Astrocyte (in vitro differentiated cells and primary cell): ENCODE measurements at regions not wholly inside any gene's neighbourhood (a gene's known extent, or its start where the extent isn't known, plus 50 kb on each side); places are given as distances from the start of the nearest gene placed in this dataset.

Experiments
- DNase-seq: peaks from one replicate; pipeline ENCODE4 v3.0.0-alpha.2; 2010; ENCODE audit warnings: low read depth
- FAIRE-seq: peaks from 2 replicates; lab custom pipeline; 2011; peaks lifted over from hg19 to GRCh38; lab: Jason Lieb, UNC
- H2AFZ ChIP-seq: 2 replicates; pipeline ENCODE4 v1.6.0; 2012; ENCODE audit warnings: low read depth, low read length, inconsistent platforms
- H3K27ac ChIP-seq: 2 replicates; pipeline ENCODE4 v1.5.1; 2011; ENCODE audit warnings: low read depth, low read length, inconsistent platforms
- H3K27me3 ChIP-seq: 2 replicates; pipeline ENCODE4 v1.6.0; 2011; ENCODE audit warnings: low read length, inconsistent platforms; ENCODE audit not compliant: insufficient read depth
- H3K36me3 ChIP-seq: 2 replicates; pipeline ENCODE4 v1.5.1; 2011; ENCODE audit warnings: low read length, inconsistent platforms; ENCODE audit not compliant: insufficient read depth
- H3K4me1 ChIP-seq: 2 replicates; pipeline ENCODE4 v1.5.1; 2011; ENCODE audit warnings: low read length, inconsistent platforms; ENCODE audit not compliant: insufficient read depth
- H3K4me2 ChIP-seq: 2 replicates; pipeline ENCODE4 v1.6.0; 2012; ENCODE audit warnings: low read length, inconsistent platforms
- H3K4me3 ChIP-seq: 2 replicates; pipeline ENCODE4 v1.5.1; 2011; ENCODE audit warnings: low read depth, mild to moderate bottlenecking, low read length, inconsistent platforms; ENCODE audit not compliant: insufficient read depth
- H3K79me2 ChIP-seq: 2 replicates; pipeline ENCODE4 v1.6.0; 2012; ENCODE audit warnings: mild to moderate bottlenecking, low read length, inconsistent platforms; ENCODE audit not compliant: insufficient read depth
- H3K9ac ChIP-seq: 2 replicates; pipeline ENCODE4 v1.6.0; 2012; ENCODE audit warnings: mild to moderate bottlenecking, low read length, inconsistent platforms
- H3K9me3 ChIP-seq: 2 replicates; pipeline ENCODE4 v1.5.1; 2012; ENCODE audit warnings: low read depth, mild to moderate bottlenecking, low read length, inconsistent platforms; ENCODE audit not compliant: insufficient read depth
- H4K20me1 ChIP-seq: 2 replicates; pipeline ENCODE4 v1.6.0; 2012; ENCODE audit warnings: low read length, inconsistent platforms; ENCODE audit not compliant: insufficient read depth
- H3K27ac Mint-ChIP-seq: one replicate; pipeline ENCODE4 v1.8.0; 2021; ENCODE audit warnings: mild to moderate bottlenecking, mixed read lengths; ENCODE audit not compliant: unreplicated experiment
- H3K27me3 Mint-ChIP-seq: one replicate; pipeline ENCODE4 v1.8.0; 2021; ENCODE audit warnings: low read depth, mixed read lengths; ENCODE audit not compliant: unreplicated experiment
- H3K36me3 Mint-ChIP-seq: one replicate; pipeline ENCODE4 v1.8.0; 2021; ENCODE audit warnings: low read depth, mixed read lengths; ENCODE audit not compliant: unreplicated experiment
- H3K4me1 Mint-ChIP-seq: one replicate; pipeline ENCODE4 v1.8.0; 2021; ENCODE audit warnings: low read depth, mixed read lengths; ENCODE audit not compliant: unreplicated experiment
- H3K4me3 Mint-ChIP-seq: one replicate; pipeline ENCODE4 v1.8.0; 2021; ENCODE audit warnings: mild to moderate bottlenecking, moderate library complexity, mixed read lengths; ENCODE audit not compliant: unreplicated experiment
- H3K9me3 Mint-ChIP-seq: one replicate; pipeline ENCODE4 v1.8.0; 2021; ENCODE audit warnings: mild to moderate bottlenecking, mixed read lengths; ENCODE audit not compliant: unreplicated experiment
- CTCF ChIP-seq: IDR thresholded peaks from 2 replicates; pipeline ENCODE4 v1.5.1; 2011; ENCODE audit warnings: low read depth, mild to moderate bottlenecking, inconsistent platforms, low read length, moderate library complexity; ENCODE audit not compliant: insufficient read depth
- EZH2 ChIP-seq: IDR thresholded peaks from 2 replicates; pipeline ENCODE4 v1.6.1; 2012; ENCODE audit warnings: mild to moderate bottlenecking, low read length, inconsistent platforms; ENCODE audit not compliant: insufficient read depth

DNA sequence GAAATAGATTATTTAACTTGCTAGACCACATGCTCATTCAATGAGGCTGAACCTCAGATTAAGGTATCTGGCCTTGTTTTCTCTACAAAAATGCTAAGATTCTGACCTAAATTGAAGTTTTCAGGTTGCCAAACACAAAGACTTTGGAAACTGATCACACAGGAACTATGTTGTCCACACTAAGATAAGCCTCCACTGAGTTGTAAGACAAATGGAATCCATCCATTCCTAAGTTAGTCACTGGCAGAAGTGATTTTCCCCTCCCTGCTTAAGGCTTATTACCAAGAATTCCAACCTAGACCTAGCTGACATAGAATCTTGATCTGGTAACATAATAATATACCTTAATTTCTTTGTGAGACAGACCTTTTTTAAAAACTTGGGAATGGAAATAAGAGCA is 608.1 kb downstream of the TENT5A start:
- H3K36me3 Mint-ChIP-seq = no peaks in the 10 kb centered on the region
- no peak for FAIRE-seq

GRCh38 chr6:81138236-81138635 is 614.2 kb downstream of the TENT5A start:
- H4K20me1 ChIP-seq = no peaks in the 10 kb centered on the region
- H3K27me3 ChIP-seq = no peaks in the 10 kb centered on the region
- Mint-ChIP-seq H3K9me3 (peaks cover 10% of the 10 kb centered on the region), H3K4me1 (no peaks in the 10 kb centered on the region), H3K4me3 (no peak overlapping the region), H3K27me3 (no peaks in the 10 kb centered on the region), H3K36me3 (no peaks in the 10 kb centered on the region), H3K27ac (no peak overlapping the region)
- H3K36me3 ChIP-seq = no peaks in the 10 kb centered on the region
- no peak for DNase-seq
- no peak overlapping the region for H3K4me2 ChIP-seq
- no peaks in the 10 kb centered on the region for H3K79me2 ChIP-seq
- H2AFZ ChIP-seq = no peak overlapping the region
- no peak for TF ChIP-seq CTCF
- TF ChIP-seq EZH2 = no peak
- no peak for FAIRE-seq
- no peak overlapping the region for H3K4me3 ChIP-seq
- H3K9ac ChIP-seq = no peak overlapping the region
- no peaks in the 10 kb centered on the region for H3K9me3 ChIP-seq
- H3K27ac ChIP-seq = no peak overlapping the region
- H3K4me1 ChIP-seq = no peaks in the 10 kb centered on the region

More for the DNA sequence above, 608.1 kb downstream of the TENT5A start:
- TF ChIP-seq EZH2 (no peak), CTCF (no peak)
- Histone ChIP-seq H3K4me1 (no peaks in the 10 kb centered on the region), H4K20me1 (no peaks in the 10 kb centered on the region), H3K27me3 (no peaks in the 10 kb centered on the region), H3K27ac (no peak overlapping the region), H3K9ac (no peak overlapping the region), H3K36me3 (no peaks in the 10 kb centered on the region), H3K4me2 (no peak overlapping the region), H3K79me2 (no peaks in the 10 kb centered on the region), H2AFZ (no peak overlapping the region), H3K9me3 (no peaks in the 10 kb centered on the region), H3K4me3 (no peak overlapping the region)
- Mint-ChIP-seq H3K27ac (no peak overlapping the region), H3K4me3 (no peak overlapping the region), H3K9me3 (peaks cover 2% of the 10 kb centered on the region), H3K4me1 (peaks cover 4% of the 10 kb centered on the region), H3K27me3 (no peaks in the 10 kb centered on the region)
- DNase-seq = peak; percentile 87

DNA sequence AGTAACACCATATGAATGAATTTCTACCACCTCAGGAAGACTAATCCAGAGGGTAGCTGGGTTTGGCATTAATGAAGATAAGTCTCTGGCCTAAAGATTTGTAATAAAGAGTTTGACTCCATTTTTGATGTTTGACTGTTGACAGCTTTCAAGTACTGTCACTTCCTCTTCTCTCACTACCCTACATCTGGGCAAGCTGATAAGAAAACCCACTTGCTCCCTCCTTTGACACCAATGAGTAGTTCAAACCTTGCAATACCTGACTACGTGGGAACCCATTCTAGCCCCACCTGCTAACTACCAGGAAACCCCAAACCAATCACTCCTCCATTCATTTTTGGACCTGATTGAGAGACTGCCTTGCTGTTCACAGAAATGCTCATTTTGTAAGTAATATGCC is 621.5 kb downstream of the TENT5A start:
- peaks cover 4% of the 10 kb centered on the region for H3K9me3 Mint-ChIP-seq
- Histone ChIP-seq H3K27ac (no peak overlapping the region), H3K4me2 (no peak overlapping the region), H3K4me3 (no peak overlapping the region), H3K9me3 (no peaks in the 10 kb centered on the region), H3K4me1 (no peaks in the 10 kb centered on the region), H3K79me2 (no peaks in the 10 kb centered on the region), H3K36me3 (no peaks in the 10 kb centered on the region), H4K20me1 (no peaks in the 10 kb centered on the region), H3K27me3 (no peaks in the 10 kb centered on the region), H3K9ac (no peak overlapping the region), H2AFZ (no peak overlapping the region)
- TF ChIP-seq EZH2 (no peak), CTCF (no peak)
- H3K4me1 Mint-ChIP-seq = no peaks in the 10 kb centered on the region
- H3K27me3 Mint-ChIP-seq = no peaks in the 10 kb centered on the region
- H3K4me3 Mint-ChIP-seq = no peak overlapping the region
- no peaks in the 10 kb centered on the region for H3K36me3 Mint-ChIP-seq
- no peak overlapping the region for H3K27ac Mint-ChIP-seq
- FAIRE-seq (no peak), DNase-seq (no peak)
